HepG2 (cell line): ENCODE measurements at regions not wholly inside any gene's neighbourhood (a gene's known extent, or its start where the extent isn't known, plus 50 kb on each side); places are given as distances from the start of the nearest gene placed in this dataset.

Experiments used
- ATF1 ChIP-seq: IDR thresholded peaks from 2 replicates; pipeline ENCODE4 v1.6.1; 2016; ENCODE audit warnings: mild to moderate bottlenecking, control low read depth
- ATF5 ChIP-seq: sonication (generic); formaldehyde crosslinking; IDR thresholded peaks from 2 replicates; pipeline ENCODE4 v1.4.0; 2020; ENCODE audit warnings: mild to moderate bottlenecking, low read depth, missing genetic modification reagents
- EED ChIP-seq: sonication (generic); formaldehyde crosslinking; IDR thresholded peaks from 2 replicates; pipeline ENCODE4 v1.5.0; 2020; ENCODE audit warnings: mild to moderate bottlenecking, missing genetic modification reagents
- MZF1 ChIP-seq: sonication (generic); formaldehyde crosslinking; IDR thresholded peaks from 2 replicates; pipeline ENCODE4 v1.8.1; 2023; ENCODE audit warnings: mild to moderate bottlenecking, missing genetic modification reagents, borderline replicate concordance
- PAXIP1 ChIP-seq: sonication (generic); formaldehyde crosslinking; conservative IDR thresholded peaks from 2 replicates; pipeline ENCODE4 v1.4.0; 2020; ENCODE audit warnings: mild to moderate bottlenecking, missing genetic modification reagents, moderate library complexity
- PHF20 ChIP-seq: sonication (generic); formaldehyde crosslinking; IDR thresholded peaks from 2 replicates; pipeline ENCODE4 v1.5.0; 2020; ENCODE audit warnings: mild to moderate bottlenecking, missing genetic modification reagents
- RBM39 ChIP-seq: fragments of 200-400 bp; formaldehyde crosslinking; IDR thresholded peaks from one replicate; pipeline ENCODE4 v1.6.1; 2018; ENCODE audit warnings: antibody characterized with exemption, mild to moderate bottlenecking, low read depth, low read length; ENCODE audit not compliant: poor library complexity, severe bottlenecking
- REL ChIP-seq: sonication (generic); formaldehyde crosslinking; conservative IDR thresholded peaks from 2 replicates; pipeline ENCODE4 v1.8.0; 2022; ENCODE audit warnings: mild to moderate bottlenecking, missing genetic modification reagents, moderate library complexity
- SMAD3 ChIP-seq: sonication (generic); formaldehyde crosslinking; IDR thresholded peaks from 2 replicates; pipeline ENCODE4 v1.4.0; 2020; ENCODE audit warnings: missing genetic modification reagents
- TRIM22 ChIP-seq: fragments of 450-650 bp; IDR thresholded peaks from 2 replicates; pipeline ENCODE4 v1.6.1; 2017
- ZBTB40 ChIP-seq, 2 experiments: fragments of 450-650 bp in 1 of 2; sonication (generic) in 1 of 2; formaldehyde crosslinking in 1 of 2; IDR thresholded peaks; 2 replicates each; pipeline versions ENCODE4 v1.6.1 to v1.8.0; 2016 to 2022; ENCODE audit warnings: antibody characterized with exemption in 1 of 2, mild to moderate bottlenecking in 1 of 2, missing genetic modification reagents in 1 of 2
- ZMYM2 ChIP-seq: sonication (generic); formaldehyde crosslinking; IDR thresholded peaks from 2 replicates; pipeline ENCODE4 v1.8.0; 2022; ENCODE audit warnings: mild to moderate bottlenecking, missing genetic modification reagents
- ZNF253 ChIP-seq: sonication (generic); formaldehyde crosslinking; IDR thresholded peaks from 2 replicates; pipeline ENCODE4 v1.8.0; 2022; ENCODE audit warnings: mild to moderate bottlenecking, missing genetic modification reagents, borderline replicate concordance
- ZNF296 ChIP-seq: sonication (generic); formaldehyde crosslinking; conservative IDR thresholded peaks from 2 replicates; pipeline ENCODE4 v1.5.0; 2020; ENCODE audit warnings: mild to moderate bottlenecking, missing genetic modification reagents
- ZNF496 ChIP-seq: sonication (generic); formaldehyde crosslinking; IDR thresholded peaks from 2 replicates; pipeline ENCODE4 v1.8.1; 2023; ENCODE audit warnings: mild to moderate bottlenecking, moderate library complexity, missing genetic modification reagents; ENCODE audit not compliant: insufficient replicate concordance
- ZNF678 ChIP-seq: sonication (generic); formaldehyde crosslinking; IDR thresholded peaks from 2 replicates; pipeline ENCODE4 v1.4.0; 2020; ENCODE audit warnings: mild to moderate bottlenecking, missing genetic modification reagents

- TF ChIP-seq ZBTB40 (IDR thresholded peaks at IDR 0.05) (no peak), ZBTB40 (CRISPR knock-in tag; IDR thresholded peaks at IDR 0.05) (no peak), SMAD3 (0 out of 2 replicates have a peak, but pooled peaks have one; percentile 57), ZNF253 (no peak), ZNF496 (CRISPR knock-in tag) (no peak), REL (CRISPR knock-in tag) (no peak), PAXIP1 (no peak), PHF20 (CRISPR knock-in tag) (no peak), ATF1 (CRISPR knock-in tag) (no peak), ZMYM2 (no peak), TRIM22 (no peak), EED (no peak), ATF5 (CRISPR knock-in tag) (no peak), ZNF296 (CRISPR knock-in tag) (0 out of 2 replicates have a peak, but pooled peaks have one; percentile 52), RBM39 (no peak), ZNF678 (CRISPR knock-in tag) (no peak), MZF1 (CRISPR knock-in tag) (no peak)
Measured at GRCh38 chr1:98048244-98048643, 127.4 kb upstream of the DPYD start (continued).
